NCI-H82 treated with DMSO at 0.1 percent for 48 hours (cell line): ENCODE measurements at regions not wholly inside any gene's neighbourhood (a gene's known extent, or its start where the extent isn't known, plus 50 kb on each side); places are given as distances from the start of the nearest gene placed in this dataset.
"Not testable (repeated sequence)": the region's sequence is repeated elsewhere in the genome, so short reads cannot be mapped to it uniquely, and the experiment has no call there.

Source experiments
- DNase-seq: peaks from one replicate; lab custom pipeline; 2025; ENCODE audit not compliant: unreplicated experiment; lab: John Stamatoyannopoulos, UW

DNA sequence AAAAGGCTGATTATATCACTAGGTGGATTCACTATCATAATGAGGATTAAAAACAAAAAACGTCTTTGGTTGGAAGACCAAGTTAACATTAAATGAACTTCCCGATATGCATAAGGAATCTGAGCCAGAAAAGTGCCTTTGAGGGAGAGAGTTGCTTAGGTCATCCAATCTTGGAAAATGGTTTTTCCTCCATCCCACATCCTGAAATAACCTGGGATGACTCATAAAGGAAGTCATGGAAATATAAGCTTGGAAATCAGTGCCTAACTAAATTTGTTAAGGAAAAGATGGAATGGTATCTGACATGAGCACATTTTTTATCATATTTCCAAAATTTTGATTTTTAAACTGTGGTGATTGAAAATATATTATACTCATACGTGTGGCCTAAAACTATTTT lies 66.0 kb downstream of the KBTBD8 start:
- no peak for DNase-seq

DNA sequence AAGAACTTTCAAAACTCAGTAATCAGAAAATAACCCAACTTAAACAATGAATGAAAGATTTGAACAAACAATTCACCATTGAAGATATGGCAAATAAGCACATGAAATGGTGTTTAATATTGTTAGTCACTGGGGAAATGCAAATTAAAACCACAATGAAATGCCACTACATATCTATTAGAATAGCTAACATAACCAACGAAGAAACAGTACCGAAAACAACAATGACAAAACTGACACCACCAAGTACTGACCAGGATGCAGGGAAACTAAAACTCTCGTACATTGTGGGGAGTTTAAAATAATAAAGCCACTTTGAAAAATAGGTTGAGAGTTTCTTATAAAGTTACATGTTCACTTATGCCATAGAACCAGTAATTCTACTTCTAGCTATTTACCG lies 69.1 kb downstream of the KBTBD8 start:
- DNase-seq, result no peak

DNA sequence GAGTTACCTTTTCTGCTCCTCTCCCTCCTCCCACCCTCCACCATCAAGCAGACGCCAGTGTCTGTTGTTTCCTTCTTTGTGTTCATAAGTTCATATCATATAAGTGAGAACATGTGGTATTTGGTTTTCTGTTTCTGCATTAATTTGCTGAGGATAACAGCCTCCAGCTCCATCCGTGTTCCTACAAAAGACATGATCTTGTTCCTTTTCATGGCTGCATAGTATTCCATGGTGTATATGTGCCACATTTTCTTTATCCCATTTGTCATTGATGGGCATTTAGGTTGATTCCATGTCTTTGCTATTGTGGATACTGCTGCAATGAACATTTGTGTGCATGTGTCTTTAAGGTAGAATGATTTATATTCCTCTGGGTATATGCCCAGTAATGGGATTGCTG lies 74.5 kb downstream of the KBTBD8 start:
- DNase-seq, result not testable (repeated sequence)

DNA sequence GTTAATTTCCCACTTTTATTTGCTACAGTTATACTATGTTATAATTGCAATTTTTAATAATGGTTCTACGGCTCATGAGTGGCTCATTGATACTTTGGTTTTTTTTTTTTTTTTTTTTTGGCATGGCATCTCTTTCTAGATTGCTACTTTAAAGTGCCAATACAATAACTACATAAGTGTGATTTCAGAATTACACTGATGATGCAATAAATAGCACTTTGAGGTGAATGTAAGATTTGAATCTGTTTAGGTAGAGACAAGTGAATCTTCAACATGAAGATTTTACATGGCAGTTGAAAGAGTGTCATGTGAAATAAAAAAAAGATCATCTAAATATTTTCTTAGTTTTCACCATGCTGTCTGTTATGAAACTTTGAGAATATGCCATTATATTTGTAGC lies 75.7 kb downstream of the KBTBD8 start:
- DNase-seq, result no peak

DNA sequence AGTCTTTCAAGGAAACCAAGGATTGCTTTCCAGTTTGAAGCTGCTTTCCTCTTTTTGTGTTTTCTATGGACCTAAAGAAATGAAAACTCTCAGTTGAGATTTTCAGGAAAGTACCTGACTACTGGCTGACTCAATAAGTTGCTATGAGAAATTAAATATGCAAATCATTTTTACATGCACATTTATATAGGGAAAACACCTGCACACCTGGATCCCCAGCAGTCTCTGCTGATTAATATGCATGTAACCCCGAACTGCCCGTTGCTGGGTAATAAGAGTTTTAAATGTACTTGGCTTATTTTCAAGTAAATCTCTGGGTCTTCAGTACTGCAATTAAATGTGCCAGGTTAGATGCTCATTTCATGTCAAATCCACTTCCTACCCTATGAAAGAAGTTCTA lies 77.2 kb downstream of the KBTBD8 start:
- no peak for DNase-seq

DNA sequence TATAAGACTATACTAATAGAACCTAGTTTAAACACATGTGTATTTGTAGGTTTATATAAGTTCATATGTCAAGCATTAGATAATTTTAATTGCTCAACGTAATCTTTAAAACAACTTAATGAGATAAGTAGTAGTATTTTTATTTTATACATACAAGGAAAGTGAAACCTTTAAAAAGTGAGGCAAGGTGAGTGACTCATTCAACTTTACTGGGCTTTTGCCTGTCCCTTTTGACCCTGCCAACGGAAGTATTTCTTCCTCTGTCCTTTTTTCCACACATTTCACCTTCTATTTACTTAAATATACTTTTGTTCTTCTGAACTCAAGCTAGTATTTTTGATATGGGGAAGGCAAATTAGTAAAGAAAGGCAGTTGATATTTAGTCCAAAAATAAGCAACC lies 78.5 kb downstream of the KBTBD8 start:
- DNase-seq, result no peak

DNA sequence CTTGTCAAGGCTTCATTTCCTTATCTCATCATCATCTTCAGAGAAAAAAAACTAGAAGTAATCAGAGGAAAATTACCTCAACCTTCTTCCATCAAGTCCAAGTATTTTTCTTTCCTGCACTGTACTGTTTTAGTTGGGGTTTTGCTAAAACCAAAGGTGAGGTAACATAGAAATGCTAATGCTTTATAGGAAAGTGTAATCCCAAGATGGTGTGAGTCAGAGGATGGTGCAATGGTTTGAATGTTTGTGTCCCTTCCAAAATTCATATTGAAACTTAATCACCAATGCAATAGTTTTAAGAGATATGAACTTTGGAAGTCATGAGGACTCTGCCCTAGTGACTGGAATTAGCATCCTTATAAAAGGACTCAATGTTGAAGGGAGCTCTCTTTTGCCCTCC lies 79.5 kb downstream of the KBTBD8 start:
- DNase-seq, result no peak

DNA sequence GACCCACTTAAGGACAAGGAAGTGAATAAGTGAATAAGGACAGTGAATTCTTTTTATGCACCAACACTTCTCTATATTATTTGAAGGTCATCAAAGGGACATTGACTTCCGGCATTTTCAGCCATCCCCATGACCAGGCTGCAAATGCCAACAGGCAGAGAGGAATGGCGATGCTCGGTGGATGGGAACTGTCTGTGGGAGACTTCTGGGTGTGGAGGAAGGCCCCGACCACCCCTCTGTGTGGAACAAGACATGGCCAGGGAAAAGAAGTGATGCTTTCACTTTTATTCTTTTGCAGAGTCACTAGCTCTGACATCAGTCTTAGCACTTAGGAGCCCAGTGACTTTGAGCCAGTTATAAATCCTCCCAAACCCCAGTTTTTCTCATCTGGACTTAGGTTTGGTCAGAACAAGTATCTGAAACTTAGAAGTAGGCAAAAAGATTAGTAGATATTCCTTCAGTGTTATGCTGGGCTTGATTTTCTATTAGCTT lies 84.5 kb downstream of the KBTBD8 start:
- no peak for DNase-seq

DNA sequence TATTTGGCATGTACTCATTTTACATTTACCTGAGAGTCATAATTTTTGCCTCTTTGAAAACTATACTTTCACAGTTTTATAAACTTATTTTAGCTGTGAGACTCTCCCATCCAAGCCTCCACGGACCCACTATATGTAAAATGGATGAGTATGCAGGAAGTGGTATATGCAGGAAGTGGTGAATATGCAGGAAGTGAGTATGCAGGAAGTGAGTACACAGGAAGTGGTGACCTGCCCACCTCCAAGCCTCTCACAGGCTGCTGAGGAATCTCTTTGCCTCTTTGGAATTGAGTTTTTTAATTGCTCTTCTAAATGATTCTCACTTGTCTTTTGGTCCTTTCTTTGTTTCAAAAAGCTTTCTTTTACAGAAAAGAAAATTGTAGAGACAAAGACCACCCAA lies 85.2 kb downstream of the KBTBD8 start:
- no peak for DNase-seq

DNA sequence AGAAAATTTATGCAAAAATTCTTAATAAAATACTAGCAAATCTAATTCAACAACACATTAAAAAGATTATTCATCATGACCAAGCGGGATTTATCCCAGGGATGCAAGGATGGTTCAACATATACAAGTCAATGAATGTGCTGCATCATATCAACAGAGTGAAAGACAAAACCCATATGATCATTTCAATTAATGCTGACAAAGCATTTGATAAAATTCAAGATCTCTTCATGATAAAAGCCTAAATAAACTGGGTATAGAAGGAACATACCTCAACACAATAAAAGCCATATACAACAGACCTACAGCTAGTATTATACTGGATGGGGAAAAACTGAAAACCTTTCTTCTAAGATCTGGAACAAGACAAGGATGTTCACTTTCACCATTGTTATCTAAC lies 89.7 kb downstream of the KBTBD8 start:
- DNase-seq, result no peak

DNA sequence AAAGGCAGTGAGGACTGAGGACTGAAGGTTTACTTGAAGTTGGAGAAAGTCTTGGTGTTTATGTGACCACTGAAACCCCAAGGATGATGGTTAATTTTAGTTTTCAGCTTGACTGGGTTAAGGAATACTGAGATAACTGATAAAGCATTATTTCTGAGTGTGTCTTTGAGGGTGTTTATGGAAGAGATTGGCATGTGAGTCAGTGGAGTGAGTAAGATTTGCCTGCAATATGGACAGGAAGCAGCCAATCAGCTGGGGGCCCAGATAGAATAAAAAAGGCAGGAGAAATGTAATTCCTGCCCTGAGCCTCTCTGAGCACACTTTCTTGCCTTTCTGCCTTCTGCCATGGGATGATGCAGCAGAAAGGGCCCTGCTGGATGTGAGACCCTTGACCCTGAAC lies 92.4 kb downstream of the KBTBD8 start:
- no peak for DNase-seq

DNA sequence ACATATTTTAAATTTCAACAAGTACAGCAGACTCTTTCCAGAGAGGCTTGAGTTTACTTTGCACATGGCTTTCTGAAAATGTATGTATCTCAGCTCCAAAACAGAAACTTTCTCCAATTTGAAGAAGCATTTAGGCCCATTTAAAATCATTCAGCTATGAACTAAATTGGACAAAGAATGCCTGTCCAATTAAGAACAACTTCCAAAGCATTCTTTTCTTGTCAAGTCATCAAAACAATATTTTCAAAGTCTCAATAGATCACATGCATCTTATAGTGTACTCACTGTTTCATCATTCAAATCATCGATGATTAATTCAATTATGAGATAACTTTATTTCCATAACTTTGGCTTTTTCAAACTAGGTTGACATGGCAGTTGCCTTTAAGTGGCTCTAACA lies 95.2 kb downstream of the KBTBD8 start:
- no peak for DNase-seq

DNA sequence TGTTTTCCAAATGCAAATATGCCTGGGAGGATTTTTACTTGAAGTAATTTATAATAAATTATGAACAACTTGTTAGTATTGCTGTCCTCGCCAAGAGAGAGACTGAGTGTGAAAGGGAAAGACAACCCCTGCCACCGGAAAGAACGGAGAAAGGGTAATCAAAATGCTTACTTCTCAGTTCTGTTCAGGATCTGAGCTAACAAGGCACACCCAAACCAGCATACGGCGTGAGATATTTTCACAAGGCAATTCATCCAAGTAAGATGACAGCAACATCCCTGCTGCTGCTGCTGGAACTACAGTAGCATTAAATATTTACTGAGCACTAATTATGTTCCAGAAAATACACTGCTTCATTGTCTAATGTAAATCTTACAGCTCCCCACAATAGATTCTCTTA lies 96.1 kb downstream of the KBTBD8 start:
- no peak for DNase-seq

DNA sequence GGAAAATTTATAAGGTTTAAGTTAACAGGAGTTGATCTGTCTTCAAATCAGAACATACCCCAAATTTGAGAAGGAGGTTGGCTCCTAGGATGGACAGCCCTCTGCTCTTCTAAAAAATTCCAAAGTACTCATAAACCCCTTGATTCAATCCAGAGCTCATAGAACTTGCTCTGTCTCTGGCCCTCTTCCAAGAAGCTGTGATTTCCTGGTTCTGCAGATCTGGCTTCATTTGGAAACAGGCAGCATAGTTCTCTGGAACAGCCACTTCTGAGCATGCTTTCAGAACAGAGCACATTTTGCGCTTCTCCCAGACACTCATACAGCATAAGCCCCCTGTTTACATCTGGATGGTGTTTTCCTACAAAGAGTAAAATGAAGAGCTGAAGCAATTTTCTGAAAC lies 96.7 kb downstream of the KBTBD8 start:
- no peak for DNase-seq

DNA sequence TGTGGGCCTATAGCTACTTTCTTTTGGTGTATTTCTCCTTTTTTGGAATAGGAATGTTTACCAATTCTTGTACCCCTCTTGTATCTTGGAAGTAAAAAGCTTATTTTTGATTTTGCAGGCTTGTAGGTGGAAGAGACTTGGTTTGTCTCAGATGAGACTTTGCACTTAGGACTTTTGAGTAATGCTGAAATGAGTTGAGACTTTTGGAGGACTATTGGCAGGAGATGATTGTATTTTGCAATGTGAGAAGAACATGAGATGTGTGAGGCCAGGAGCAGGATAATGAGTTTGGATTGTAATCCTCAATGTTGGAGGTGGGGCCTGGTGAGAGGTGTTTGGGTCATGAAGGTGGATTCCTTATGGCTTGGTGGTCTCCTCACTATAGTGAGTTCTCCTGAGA lies 106.3 kb downstream of the KBTBD8 start:
- DNase-seq, result no peak

DNA sequence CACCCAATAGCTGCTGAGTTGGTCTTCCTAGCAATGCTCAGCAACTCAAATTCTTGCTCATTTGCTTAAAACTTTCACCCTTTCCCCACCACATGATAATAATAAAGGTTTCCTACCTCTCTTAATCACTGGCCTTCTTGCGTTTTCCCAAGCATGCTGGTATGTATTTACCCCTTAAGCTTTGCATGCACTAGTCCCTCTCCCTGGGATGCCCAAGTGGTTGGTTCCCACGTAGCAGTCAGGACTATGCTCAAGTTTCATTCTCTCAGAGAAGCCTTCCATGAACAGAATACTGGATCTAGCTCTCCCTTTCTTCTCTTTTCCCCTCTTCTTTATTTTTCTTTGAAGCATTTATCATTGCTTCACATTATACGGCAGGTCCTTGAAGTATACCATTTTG lies 108.8 kb downstream of the KBTBD8 start:
- no peak for DNase-seq

DNA sequence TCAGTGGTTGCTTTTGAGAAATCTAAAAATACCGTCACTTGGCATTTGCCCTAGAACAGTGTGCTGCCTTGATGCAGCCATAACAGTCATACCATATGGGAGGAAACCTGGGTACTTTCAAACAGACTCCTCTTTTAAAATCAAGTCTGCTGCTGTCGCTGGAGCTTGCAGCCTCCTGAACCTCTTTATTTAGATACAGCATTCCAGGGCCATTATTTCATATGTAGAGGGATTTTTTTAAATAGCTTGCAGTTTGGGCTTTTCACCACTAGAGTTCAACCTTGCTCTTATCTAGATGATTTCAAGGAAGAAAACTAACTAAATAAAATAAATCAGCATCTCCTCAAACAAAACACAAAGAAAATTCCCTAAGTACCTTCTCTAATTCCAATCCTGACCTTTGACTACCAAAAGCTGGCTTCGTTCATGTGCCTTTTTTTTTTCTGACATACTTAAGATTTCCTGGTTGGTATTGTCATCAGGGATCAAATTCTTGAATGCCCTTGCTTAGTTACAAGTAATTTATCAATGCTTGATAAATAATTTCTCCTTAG lies 111.6 kb downstream of the KBTBD8 start:
- DNase-seq, result peak; percentile 17

DNA sequence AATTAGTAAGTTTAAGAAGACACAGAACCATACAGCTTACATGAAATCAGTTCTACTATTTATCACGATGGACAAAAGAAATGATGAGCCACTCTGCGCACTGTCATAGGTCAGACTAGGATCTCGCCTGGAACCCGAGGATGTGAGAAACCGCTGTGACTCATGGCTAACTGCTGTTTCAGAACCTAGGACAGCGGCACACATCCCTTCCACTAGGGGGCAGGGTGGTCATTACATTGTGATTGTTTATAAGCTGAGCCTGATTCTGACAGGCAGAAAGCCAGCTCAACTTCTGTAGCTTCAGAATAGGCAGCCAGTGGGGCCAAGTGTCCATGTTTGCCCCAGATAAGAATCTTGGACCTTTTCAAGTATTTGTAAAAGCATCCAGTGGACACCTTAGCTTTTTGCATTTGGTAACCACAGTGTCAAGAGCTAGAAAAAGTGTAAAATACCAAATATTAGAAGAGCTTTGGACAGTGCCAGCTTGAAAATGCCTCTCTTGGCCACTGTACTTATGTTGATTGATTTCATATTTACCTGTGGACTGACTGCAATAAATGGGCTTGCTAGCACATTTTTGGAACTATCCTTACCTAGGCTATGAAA lies 115.8 kb downstream of the KBTBD8 start:
- peak; percentile 51 for DNase-seq

DNA sequence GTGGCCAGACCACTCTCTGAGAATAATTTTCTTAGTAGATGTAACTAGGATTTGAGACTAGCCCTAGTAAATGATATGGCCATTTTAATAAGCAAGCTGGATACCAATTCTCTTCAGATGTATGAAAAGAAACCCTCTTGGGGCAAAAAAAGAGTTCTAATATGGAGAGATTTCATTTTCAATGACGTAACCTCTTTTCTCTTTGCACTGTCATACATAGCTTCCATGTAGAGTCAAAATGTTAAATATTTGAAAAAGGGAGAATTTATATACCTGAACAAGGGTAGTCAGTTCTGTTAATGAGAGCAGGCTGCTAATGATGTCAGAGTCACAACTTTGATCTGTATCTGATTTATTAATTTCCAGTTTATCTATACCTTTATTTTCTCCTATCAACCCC lies 120.0 kb downstream of the KBTBD8 start:
- DNase-seq, result no peak

DNA sequence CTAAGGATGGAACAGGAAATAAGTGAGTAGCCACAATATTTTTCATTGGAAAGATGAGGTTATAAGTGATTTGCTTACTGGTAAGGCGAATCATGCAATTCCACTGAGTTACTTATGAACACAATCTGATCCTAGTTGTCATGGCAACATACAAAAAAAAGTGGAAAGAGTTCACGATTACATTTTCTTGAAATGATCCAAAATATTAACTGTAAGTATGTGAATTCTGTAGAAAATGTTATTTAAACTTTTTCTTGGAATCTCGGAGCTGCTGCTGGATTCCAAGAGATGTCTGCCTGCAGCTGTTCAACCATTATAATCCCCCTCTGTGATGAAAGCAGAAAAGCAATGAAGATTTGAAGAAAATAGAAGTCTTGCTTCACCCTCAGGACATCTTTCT lies 120.5 kb downstream of the KBTBD8 start:
- no peak for DNase-seq

DNA sequence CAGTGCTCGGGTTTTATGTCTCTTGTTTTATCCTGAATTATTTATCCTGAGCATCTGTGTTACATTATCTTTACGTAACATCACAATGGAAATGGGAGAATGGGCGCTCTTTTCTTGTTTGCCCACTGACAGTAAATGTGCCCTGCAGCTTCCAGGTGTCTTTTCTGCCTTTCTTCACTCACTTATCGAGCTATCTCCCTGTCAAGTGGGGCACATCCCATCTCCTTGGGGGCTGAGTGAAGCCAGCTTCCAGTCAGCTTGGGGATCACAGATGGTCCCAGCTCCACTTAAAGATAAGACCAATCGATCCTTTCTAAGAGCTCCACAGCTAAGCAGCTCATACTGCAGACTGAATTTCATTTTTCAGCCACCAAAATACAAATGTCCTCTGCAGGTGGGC lies 125.8 kb downstream of the KBTBD8 start:
- DNase-seq, result no peak

DNA sequence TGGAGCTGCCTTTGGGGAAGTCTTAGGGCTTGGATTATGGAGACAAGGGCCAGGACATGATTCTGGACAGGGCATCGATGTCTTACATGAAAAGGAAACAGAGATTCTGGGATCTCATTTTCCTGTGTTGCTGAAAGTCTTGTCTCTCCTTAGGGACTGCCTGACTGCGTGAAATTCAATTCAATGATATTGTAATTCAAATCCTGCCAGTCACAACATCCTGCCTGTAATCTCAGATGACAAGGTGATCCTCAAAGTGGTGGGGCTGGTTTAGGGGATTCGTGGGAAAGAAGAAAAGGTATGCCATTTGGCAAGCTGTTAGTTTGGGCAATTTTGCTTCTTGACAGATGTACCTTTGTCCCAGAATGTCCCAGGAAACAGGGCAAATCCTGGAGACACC lies 129.1 kb downstream of the KBTBD8 start:
- DNase-seq, result no peak

DNA sequence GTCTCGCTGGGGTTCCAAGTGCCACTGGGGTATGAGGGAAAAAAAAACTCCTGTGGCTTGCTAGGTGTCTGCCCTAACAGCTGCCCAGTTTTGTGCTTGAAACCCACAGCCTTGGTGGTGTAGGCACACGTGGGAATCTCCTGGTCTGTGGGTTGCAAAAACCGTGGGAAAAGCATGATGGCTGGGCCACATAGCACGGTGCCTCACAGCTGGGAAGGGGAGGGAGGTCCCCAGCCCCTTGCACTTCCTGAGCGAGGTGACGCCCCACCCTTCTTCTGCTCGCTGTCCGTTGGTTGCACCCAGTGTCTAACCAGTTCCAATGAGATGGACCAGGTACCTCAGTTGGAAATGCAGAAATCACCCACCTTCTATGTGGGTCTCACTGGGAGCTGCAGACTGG lies 144.3 kb downstream of the KBTBD8 start:
- DNase-seq, result no peak
